HPDE6-E6E7 (cell line): ENCODE measurements at regions not wholly inside any gene's neighbourhood (a gene's known extent, or its start where the extent isn't known, plus 50 kb on each side); places are given as distances from the start of the nearest gene placed in this dataset.
"Not testable (repeated sequence)": the region's sequence is repeated elsewhere in the genome, so short reads cannot be mapped to it uniquely, and the experiment has no call there.

Experiments
- DNase-seq: peaks from one replicate; pipeline ENCODE4 v3.0.0; 2011; ENCODE audit warnings: missing footprints; ENCODE audit errors: extremely low spot score

GRCh38 chr1:193932979-193933378, 746.6 kb upstream of the B3GALT2 start:
- no peak for DNase-seq

- no peak for DNase-seq
Observed at GRCh38 chr1:193931356-193931755, 744.9 kb upstream of the B3GALT2 start.

- DNase-seq, result no peak
Observed at GRCh38 chr1:193929374-193930033, 743.1 kb upstream of the B3GALT2 start.

- no peak for DNase-seq
Observed at GRCh38 chr1:193927550-193927949, 741.1 kb upstream of the B3GALT2 start.

- no peak for DNase-seq
Observed at GRCh38 chr1:193926956-193927355, 740.5 kb upstream of the B3GALT2 start.

- DNase-seq, result no peak
Observed at GRCh38 chr1:193919827-193920226, 733.4 kb upstream of the B3GALT2 start.

GRCh38 chr1:193916452-193916851, 730.0 kb upstream of the B3GALT2 start:
- DNase-seq, result no peak

GRCh38 chr1:193914871-193915270, 728.5 kb upstream of the B3GALT2 start:
- DNase-seq, result no peak

- DNase-seq, result no peak
Observed at GRCh38 chr1:193909406-193910082, 723.1 kb upstream of the B3GALT2 start.

- DNase-seq, result no peak
Observed at GRCh38 chr1:193905288-193906085, 719.1 kb upstream of the B3GALT2 start.

GRCh38 chr1:193891788-193892187, 705.4 kb upstream of the B3GALT2 start:
- no peak for DNase-seq

- DNase-seq, result no peak
Observed at GRCh38 chr1:193890935-193891334, 704.5 kb upstream of the B3GALT2 start.

- no peak for DNase-seq
Observed at GRCh38 chr1:193884848-193885558, 698.6 kb upstream of the B3GALT2 start.

GRCh38 chr1:193877920-193878319, 691.5 kb upstream of the B3GALT2 start:
- DNase-seq, result not testable (repeated sequence)

GRCh38 chr1:193868425-193868824, 682.0 kb upstream of the B3GALT2 start:
- no peak for DNase-seq

- DNase-seq, result no peak
Observed at GRCh38 chr1:193856261-193856660, 669.8 kb upstream of the B3GALT2 start.

- DNase-seq, result no peak
Observed at GRCh38 chr1:193850745-193851144, 664.3 kb upstream of the B3GALT2 start.

GRCh38 chr1:193846876-193847604, 660.6 kb upstream of the B3GALT2 start:
- no peak for DNase-seq

- DNase-seq, result no peak
Observed at GRCh38 chr1:193846411-193846810, 660.0 kb upstream of the B3GALT2 start.

- no peak for DNase-seq
Observed at GRCh38 chr1:193841857-193842256, 655.4 kb upstream of the B3GALT2 start.

GRCh38 chr1:193831465-193831864, 645.1 kb upstream of the B3GALT2 start:
- DNase-seq, result no peak
